Neural progenitor cell (in vitro differentiated cells): ENCODE measurements at regions not wholly inside any gene's neighbourhood (a gene's known extent, or its start where the extent isn't known, plus 50 kb on each side); places are given as distances from the start of the nearest gene placed in this dataset.

Source experiments
- DNase-seq: peaks from one replicate; pipeline ENCODE4 v3.0.0-alpha.2; 2016; ENCODE audit warnings: low spot score
- H2AFZ ChIP-seq: fragments of 200-600 bp; sonication (generic); replicated peaks from 2 replicates; pipeline ENCODE4 v1.6.1; 2016; ENCODE audit warnings: antibody characterized with exemption
- H3F3A ChIP-seq: fragments of 200-600 bp; sonication (generic); 2 replicates; pipeline ENCODE4 v1.6.1; 2016; ENCODE audit warnings: antibody characterized with exemption, low read depth
- H3K27ac ChIP-seq: fragments of 200-600 bp; sonication (generic); 2 replicates; pipeline ENCODE4 v1.5.1; 2016; ENCODE audit warnings: mild to moderate bottlenecking
- H3K27me3 ChIP-seq: fragments of 200-600 bp; sonication (generic); 2 replicates; pipeline ENCODE4 v1.6.1; 2016; ENCODE audit warnings: mild to moderate bottlenecking, moderate library complexity
- H3K36me3 ChIP-seq: fragments of 200-600 bp; sonication (generic); 2 replicates; pipeline ENCODE4 v1.5.1; 2016
- H3K4me1 ChIP-seq: fragments of 200-600 bp; sonication (generic); 2 replicates; pipeline ENCODE4 v1.6.1; 2016; ENCODE audit warnings: mixed run types
- H3K4me2 ChIP-seq: fragments of 200-600 bp; sonication (generic); 2 replicates; pipeline ENCODE4 v1.6.1; 2016
- H3K4me3 ChIP-seq: fragments of 200-600 bp; sonication (generic); 2 replicates; pipeline ENCODE4 v1.5.1; 2016
- H3K79me2 ChIP-seq: fragments of 200-600 bp; sonication (generic); 2 replicates; pipeline ENCODE4 v1.6.1; 2016; ENCODE audit warnings: low read depth
- H3K9ac ChIP-seq: fragments of 200-600 bp; sonication (generic); 2 replicates; pipeline ENCODE4 v1.6.1; 2016
- H3K9me3 ChIP-seq: fragments of 200-600 bp; sonication (generic); 2 replicates; pipeline ENCODE4 v1.5.1; 2016; ENCODE audit warnings: low read depth
- H4K20me1 ChIP-seq: fragments of 200-600 bp; sonication (generic); 2 replicates; pipeline ENCODE4 v1.6.1; 2016; ENCODE audit warnings: low read depth
- H3K27ac Mint-ChIP-seq: 3 replicates; pipeline ENCODE4 v1.8.0; 2021; ENCODE audit warnings: mixed read lengths
- H3K27me3 Mint-ChIP-seq: 2 replicates; pipeline ENCODE4 v1.8.0; 2022; ENCODE audit warnings: low read depth, mild to moderate bottlenecking, inconsistent platforms, moderate library complexity, mixed read lengths; ENCODE audit not compliant: insufficient read depth
- H3K36me3 Mint-ChIP-seq: 3 replicates; pipeline ENCODE4 v1.8.0; 2021; ENCODE audit warnings: mixed read lengths
- H3K4me1 Mint-ChIP-seq: 3 replicates; pipeline ENCODE4 v1.8.0; 2021; ENCODE audit warnings: mixed read lengths
- H3K4me3 Mint-ChIP-seq: 3 replicates; pipeline ENCODE4 v1.8.0; 2021; ENCODE audit warnings: mild to moderate bottlenecking, moderate library complexity, mixed read lengths
- H3K9me3 Mint-ChIP-seq: 3 replicates; pipeline ENCODE4 v1.8.0; 2020; ENCODE audit warnings: mixed read lengths
- CTCF ChIP-seq: fragments of 200-600 bp; sonication (generic); IDR thresholded peaks from 2 replicates; pipeline ENCODE4 v1.5.1; 2017; ENCODE audit warnings: antibody characterized with exemption, mild to moderate bottlenecking
- EZH2 ChIP-seq: fragments of 200-600 bp; sonication (generic); IDR thresholded peaks from 2 replicates; pipeline ENCODE4 v1.6.1; 2017; ENCODE audit warnings: antibody characterized with exemption, mild to moderate bottlenecking, moderate library complexity
- EZH2phosphoT487 ChIP-seq: fragments of 200-600 bp; sonication (generic); IDR thresholded peaks from 2 replicates; pipeline ENCODE4 v1.6.1; 2017; ENCODE audit warnings: antibody characterized with exemption

DNA sequence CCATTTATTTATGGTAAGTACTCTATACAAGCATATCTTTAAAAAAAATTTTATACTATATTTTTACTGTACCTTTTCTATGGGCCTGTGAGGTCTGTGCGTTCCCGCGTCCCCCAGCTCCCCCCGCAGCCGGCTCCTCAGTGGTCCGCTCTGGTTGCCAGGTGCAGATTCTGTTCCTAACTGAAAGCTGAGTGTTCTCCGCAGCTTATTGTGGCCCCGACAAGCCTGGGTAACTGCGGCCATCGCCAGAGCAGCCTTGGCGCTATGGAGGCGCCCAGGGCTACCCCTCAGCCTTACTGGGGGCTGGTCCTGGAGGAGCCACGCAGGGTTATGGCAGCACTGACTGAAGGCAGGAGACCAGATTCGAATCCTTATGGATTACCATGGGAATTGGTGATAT lies 896.8 kb downstream of the PCDH17 start:
- Histone ChIP-seq H2AFZ (no peak overlapping the region), H3F3A (no peaks in the 10 kb centered on the region), H3K4me1 (no peaks in the 10 kb centered on the region), H4K20me1 (no peaks in the 10 kb centered on the region), H3K36me3 (no peaks in the 10 kb centered on the region), H3K27ac (no peak overlapping the region), H3K4me3 (no peak overlapping the region), H3K9ac (no peak overlapping the region), H3K27me3 (no peaks in the 10 kb centered on the region), H3K79me2 (no peaks in the 10 kb centered on the region), H3K9me3 (no peaks in the 10 kb centered on the region), H3K4me2 (no peak overlapping the region)
- Mint-ChIP-seq H3K4me1 (no peaks in the 10 kb centered on the region), H3K4me3 (no peak overlapping the region), H3K27me3 (peaks cover 3% of the 10 kb centered on the region), H3K36me3 (no peaks in the 10 kb centered on the region), H3K27ac (no peak overlapping the region), H3K9me3 (peaks cover 12% of the 10 kb centered on the region)
- DNase-seq, result no peak
- TF ChIP-seq CTCF, result no peak
- TF ChIP-seq EZH2, result no peak
- TF ChIP-seq EZH2phosphoT487, result no peak

GRCh38 chr13:58531614-58532013 lies 900.1 kb downstream of the PCDH17 start:
- DNase-seq, result no peak
- Histone ChIP-seq H3K4me2 (no peak overlapping the region), H3K79me2 (no peaks in the 10 kb centered on the region), H4K20me1 (no peaks in the 10 kb centered on the region), H3F3A (no peaks in the 10 kb centered on the region), H3K4me1 (no peaks in the 10 kb centered on the region), H3K36me3 (no peaks in the 10 kb centered on the region), H3K9ac (no peak overlapping the region), H3K9me3 (no peaks in the 10 kb centered on the region), H3K27me3 (no peaks in the 10 kb centered on the region), H3K27ac (no peak overlapping the region), H2AFZ (no peak overlapping the region), H3K4me3 (no peak overlapping the region)
- Mint-ChIP-seq H3K36me3 (no peaks in the 10 kb centered on the region), H3K9me3 (peaks cover 15% of the 10 kb centered on the region), H3K4me3 (no peak overlapping the region), H3K4me1 (no peaks in the 10 kb centered on the region), H3K27me3 (peaks cover 3% of the 10 kb centered on the region), H3K27ac (no peak overlapping the region)
- TF ChIP-seq EZH2 (no peak), CTCF (no peak), EZH2phosphoT487 (no peak)

DNA sequence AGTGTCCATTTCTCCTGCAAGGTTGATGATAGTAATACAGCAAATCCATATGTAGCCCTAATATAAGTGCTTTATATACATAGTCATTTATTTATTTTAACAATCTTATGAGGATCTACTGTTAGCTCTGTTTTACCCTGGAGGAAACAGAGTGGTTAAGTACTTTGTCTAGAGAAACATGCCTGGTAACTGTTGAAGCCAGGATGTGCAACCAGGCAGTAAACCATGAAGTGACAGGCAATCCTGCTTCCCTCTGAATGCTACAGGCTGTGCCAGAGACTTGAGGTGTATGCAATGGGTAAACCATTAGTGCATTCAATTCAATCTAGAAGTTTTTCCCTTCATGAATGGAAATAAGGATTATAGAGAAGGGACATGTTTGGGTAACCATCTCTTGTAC lies 911.0 kb downstream of the PCDH17 start:
- Histone ChIP-seq H4K20me1 (no peaks in the 10 kb centered on the region), H3K9me3 (no peaks in the 10 kb centered on the region), H3K27ac (no peak overlapping the region), H2AFZ (no peak overlapping the region), H3K79me2 (no peaks in the 10 kb centered on the region), H3F3A (no peaks in the 10 kb centered on the region), H3K4me2 (no peak overlapping the region), H3K9ac (no peak overlapping the region), H3K36me3 (no peaks in the 10 kb centered on the region), H3K27me3 (no peaks in the 10 kb centered on the region), H3K4me1 (peaks cover 8% of the 10 kb centered on the region), H3K4me3 (no peak overlapping the region)
- no peak for DNase-seq
- no peaks in the 10 kb centered on the region for H3K36me3 Mint-ChIP-seq
- no peaks in the 10 kb centered on the region for H3K4me1 Mint-ChIP-seq
- no peak overlapping the region for H3K4me3 Mint-ChIP-seq
- TF ChIP-seq EZH2phosphoT487, result no peak
- no peak for TF ChIP-seq CTCF
- no peak for TF ChIP-seq EZH2
- no peak overlapping the region for H3K27ac Mint-ChIP-seq
- H3K9me3 Mint-ChIP-seq, result peaks cover 5% of the 10 kb centered on the region
- H3K27me3 Mint-ChIP-seq, result no peaks in the 10 kb centered on the region

- TF ChIP-seq EZH2, result no peak
- no peak for TF ChIP-seq EZH2phosphoT487
- TF ChIP-seq CTCF, result no peak
- H3K9me3 ChIP-seq, result no peaks in the 10 kb centered on the region
- Mint-ChIP-seq H3K36me3 (no peaks in the 10 kb centered on the region), H3K4me3 (no peak overlapping the region), H3K27ac (no peak overlapping the region), H3K9me3 (no peaks in the 10 kb centered on the region), H3K4me1 (no peaks in the 10 kb centered on the region), H3K27me3 (peaks cover 2% of the 10 kb centered on the region)
- no peak overlapping the region for H3K9ac ChIP-seq
- H3K36me3 ChIP-seq, result no peaks in the 10 kb centered on the region
- H3K79me2 ChIP-seq, result no peaks in the 10 kb centered on the region
- H3K4me1 ChIP-seq, result peaks cover 8% of the 10 kb centered on the region
- H4K20me1 ChIP-seq, result no peaks in the 10 kb centered on the region
- H3K4me2 ChIP-seq, result no peak overlapping the region
- H3K4me3 ChIP-seq, result no peak overlapping the region
- DNase-seq, result no peak
- H3K27me3 ChIP-seq, result no peaks in the 10 kb centered on the region
- H2AFZ ChIP-seq, result peak overlapping the region; percentile 84
- no peak overlapping the region for H3K27ac ChIP-seq
- no peaks in the 10 kb centered on the region for H3F3A ChIP-seq
These were observed 915.9 kb downstream of the PCDH17 start for GRCh38 chr13:58547419-58547818.
